ENCODE measurements at regions not wholly inside any gene's neighbourhood (a gene's known extent, or its start where the extent isn't known, plus 50 kb on each side); places are given as distances from the start of the nearest gene placed in this dataset.
"Not testable (repeated sequence)": the region's sequence is repeated elsewhere in the genome, so short reads cannot be mapped to it uniquely, and the experiment has no call there.

GRCh38 chr10:30546511-30546910, 83.0 kb downstream of the LYZL2 start:
- ChIA-PET POLR2A (no interaction called here), CTCF (interaction anchor here (0.5 kb wide), 1 partner anchor 44 kb away, joined by 3 read pairs; no protein-coding TSS in a partner anchor)
- H3K27ac Mint-ChIP-seq, result no peak overlapping the region
- DNase-seq (no peak), ATAC-seq (no peak)
- intact Hi-C loops (cut with DNase I, micrococcal nuclease), result no loop called here
- no peaks in the 10 kb centered on the region for H3K36me3 Mint-ChIP-seq (ENCODE audit: low read depth)
- no peaks in the 10 kb centered on the region for H3K9me3 Mint-ChIP-seq (ENCODE audit: low read depth)
- H3K4me1 Mint-ChIP-seq, result peaks cover 11% of the 10 kb centered on the region
- no peak overlapping the region for H3K4me3 Mint-ChIP-seq
- peaks cover 2% of the 10 kb centered on the region for H3K27me3 Mint-ChIP-seq

- no peak overlapping the region for H3K27ac Mint-ChIP-seq
- ATAC-seq (no peak), DNase-seq (no peak)
- no peaks in the 10 kb centered on the region for H3K9me3 Mint-ChIP-seq (ENCODE audit: low read depth)
- H3K27me3 Mint-ChIP-seq, result peaks cover 2% of the 10 kb centered on the region
- H3K36me3 Mint-ChIP-seq (ENCODE audit: low read depth), result no peaks in the 10 kb centered on the region
- H3K4me3 Mint-ChIP-seq, result no peak overlapping the region
- intact Hi-C loops (cut with DNase I, micrococcal nuclease), result no loop called here
- ChIA-PET CTCF (interaction anchor here (0.7 to 0.9 kb wide), 2 partner anchors 9 to 100 kb away, joined by 4 to 6 read pairs; no protein-coding TSS in a partner anchor), POLR2A (no interaction called here)
- H3K4me1 Mint-ChIP-seq, result peaks cover 14% of the 10 kb centered on the region
These were observed 86.7 kb downstream of the LYZL2 start for GRCh38 chr10:30542895-30543288.

DNA sequence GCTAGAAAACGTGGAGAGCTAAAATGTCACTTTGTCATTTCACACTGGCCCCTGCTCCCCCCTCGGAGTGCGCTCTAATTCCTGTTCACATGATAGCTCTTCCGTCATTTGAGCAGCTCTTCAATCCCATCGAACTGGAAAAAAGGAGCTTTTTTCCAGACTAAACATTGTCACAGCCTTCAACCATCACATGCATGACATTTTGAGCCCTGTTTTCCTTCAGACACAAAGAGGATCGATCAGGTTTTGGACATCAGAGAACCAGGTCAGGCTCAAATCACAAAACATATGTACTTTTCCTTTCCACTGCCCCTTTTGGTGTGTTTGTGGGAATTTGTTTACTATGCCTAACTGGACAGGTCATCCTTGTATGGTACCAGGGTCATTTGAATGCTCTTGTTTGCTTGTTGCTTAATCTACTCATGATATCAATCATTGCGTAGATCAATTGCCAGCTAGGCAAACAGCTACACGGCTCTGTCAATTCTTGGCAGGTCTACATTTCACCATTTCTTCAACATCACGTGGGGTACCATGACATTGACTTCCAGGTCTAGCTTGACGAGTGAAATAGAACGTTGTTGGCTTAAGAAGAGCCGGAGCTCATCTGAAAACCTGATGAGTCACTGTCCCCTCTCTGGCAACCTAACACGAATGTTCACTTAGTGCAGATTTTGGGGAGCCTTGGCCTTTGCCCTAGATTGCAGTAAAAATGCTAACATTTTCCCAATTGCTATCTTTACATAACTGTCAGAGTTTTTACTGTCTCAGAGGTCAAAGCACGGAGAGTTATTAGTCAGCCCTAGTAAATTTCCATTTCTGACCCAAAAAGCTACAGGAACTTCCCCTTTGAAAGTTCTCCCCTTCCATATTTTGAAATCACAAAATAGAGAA, 87.3 kb downstream of the LYZL2 start:
- Mint-ChIP-seq H3K27ac (no peak overlapping the region), H3K27me3 (peaks cover 2% of the 10 kb centered on the region), H3K36me3 (ENCODE audit: low read depth) (no peaks in the 10 kb centered on the region), H3K4me3 (no peak overlapping the region), H3K4me1 (peaks cover 14% of the 10 kb centered on the region), H3K9me3 (ENCODE audit: low read depth) (no peaks in the 10 kb centered on the region)
- intact Hi-C loops (cut with DNase I, micrococcal nuclease), result no loop called here
- ChIA-PET CTCF (interaction anchor here (0.5 to 1.2 kb wide), 4 partner anchors 100 to 293 kb away, joined by 3 to 4 read pairs (median 4); no protein-coding TSS in a partner anchor), POLR2A (no interaction called here)
- ATAC-seq, result peak; percentile 44
- DNase-seq, result no peak

DNA sequence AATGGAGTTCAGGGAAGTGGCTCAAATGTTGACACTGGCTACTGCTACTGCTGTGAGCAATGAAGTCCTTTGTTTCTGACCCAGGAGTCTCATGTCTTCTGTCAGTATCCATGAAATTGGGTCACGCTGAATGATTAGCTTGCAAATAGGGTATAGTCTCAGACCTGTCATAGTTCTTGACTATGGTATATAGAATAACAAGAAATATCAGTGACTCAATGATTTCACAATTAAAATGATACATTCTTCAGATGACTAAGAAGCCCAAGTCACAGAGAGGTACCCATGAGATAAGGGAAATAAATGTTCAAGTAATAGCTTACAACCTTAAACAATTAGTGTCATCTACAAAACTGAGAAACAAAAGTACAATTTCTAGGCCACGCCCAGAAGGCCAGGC, 89.3 kb downstream of the LYZL2 start:
- DNase-seq (no peak), ATAC-seq (peak; percentile 66)
- intact Hi-C loops (cut with DNase I, micrococcal nuclease), result no loop called here
- H3K36me3 Mint-ChIP-seq (ENCODE audit: low read depth), result no peaks in the 10 kb centered on the region
- no peaks in the 10 kb centered on the region for H3K27me3 Mint-ChIP-seq
- ChIA-PET POLR2A (no interaction called here), CTCF (interaction anchor here (0.9 to 1.3 kb wide), 4 partner anchors 42 to 148 kb away, joined by 3 to 6 read pairs (median 3); no protein-coding TSS in a partner anchor)
- no peak overlapping the region for H3K4me3 Mint-ChIP-seq
- H3K27ac Mint-ChIP-seq, result no peak overlapping the region
- H3K4me1 Mint-ChIP-seq, result peaks cover 14% of the 10 kb centered on the region
- no peaks in the 10 kb centered on the region for H3K9me3 Mint-ChIP-seq (ENCODE audit: low read depth)

GRCh38 chr10:30538086-30538485, 91.5 kb downstream of the LYZL2 start:
- POLR2A ChIA-PET, result no interaction called here
- no peaks in the 10 kb centered on the region for H3K9me3 Mint-ChIP-seq (ENCODE audit: low read depth)
- peaks cover 14% of the 10 kb centered on the region for H3K4me1 Mint-ChIP-seq
- ATAC-seq (no peak), DNase-seq (no peak)
- CTCF ChIA-PET, result interaction anchor here (0.6 to 1.5 kb wide), 5 partner anchors 9 to 145 kb away, joined by 3 to 7 read pairs (median 3); no protein-coding TSS in a partner anchor
- H3K4me3 Mint-ChIP-seq, result no peak overlapping the region
- intact Hi-C loops (cut with DNase I, micrococcal nuclease), result no loop called here
- H3K27ac Mint-ChIP-seq, result no peak overlapping the region
- no peaks in the 10 kb centered on the region for H3K27me3 Mint-ChIP-seq
- H3K36me3 Mint-ChIP-seq (ENCODE audit: low read depth), result no peaks in the 10 kb centered on the region

DNA sequence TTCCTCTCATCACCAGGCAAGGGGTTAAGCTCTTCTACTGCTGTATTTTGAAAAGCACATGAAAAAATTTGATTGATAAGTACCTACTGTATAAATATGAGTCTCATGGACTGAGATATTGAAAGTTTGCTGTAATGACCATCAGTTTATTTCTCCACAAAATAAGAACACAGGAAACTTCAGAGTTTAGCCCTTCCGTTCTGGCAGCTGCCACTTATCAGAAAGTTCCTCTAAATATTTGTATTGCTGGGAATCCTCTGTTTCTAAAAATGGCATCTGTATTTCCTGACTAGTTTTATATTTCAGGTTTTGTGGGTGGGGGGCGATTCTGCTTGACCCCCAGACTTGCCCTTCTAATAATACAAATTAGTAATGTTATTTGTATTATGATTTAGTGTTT, 92.0 kb downstream of the LYZL2 start:
- intact Hi-C loops (cut with DNase I, micrococcal nuclease), result no loop called here
- Mint-ChIP-seq H3K9me3 (ENCODE audit: low read depth) (no peaks in the 10 kb centered on the region), H3K27me3 (no peaks in the 10 kb centered on the region), H3K4me3 (no peak overlapping the region), H3K4me1 (peaks cover 11% of the 10 kb centered on the region), H3K36me3 (ENCODE audit: low read depth) (no peaks in the 10 kb centered on the region), H3K27ac (no peak overlapping the region)
- ATAC-seq (no peak), DNase-seq (no peak)
- CTCF ChIA-PET, result interaction anchor here (0.6 to 1.8 kb wide), 9 partner anchors 10 to 145 kb away, joined by 3 to 12 read pairs (median 4); no protein-coding TSS in a partner anchor
- POLR2A ChIA-PET, result no interaction called here

GRCh38 chr10:30537158-30537557, 92.4 kb downstream of the LYZL2 start:
- H3K27ac Mint-ChIP-seq; intact Hi-C loops (cut with DNase I, micrococcal nuclease); H3K4me3 Mint-ChIP-seq; ATAC-seq; H3K4me1 Mint-ChIP-seq; H3K9me3 Mint-ChIP-seq (ENCODE audit: low read depth); DNase-seq; H3K36me3 Mint-ChIP-seq (ENCODE audit: low read depth); POLR2A ChIA-PET; H3K27me3 Mint-ChIP-seq: not testable (repeated sequence)
- CTCF ChIA-PET, result interaction anchor here (0.6 to 1.9 kb wide), 17 partner anchors 11 to 509 kb away, joined by 3 to 12 read pairs (median 4); no protein-coding TSS in a partner anchor

DNA sequence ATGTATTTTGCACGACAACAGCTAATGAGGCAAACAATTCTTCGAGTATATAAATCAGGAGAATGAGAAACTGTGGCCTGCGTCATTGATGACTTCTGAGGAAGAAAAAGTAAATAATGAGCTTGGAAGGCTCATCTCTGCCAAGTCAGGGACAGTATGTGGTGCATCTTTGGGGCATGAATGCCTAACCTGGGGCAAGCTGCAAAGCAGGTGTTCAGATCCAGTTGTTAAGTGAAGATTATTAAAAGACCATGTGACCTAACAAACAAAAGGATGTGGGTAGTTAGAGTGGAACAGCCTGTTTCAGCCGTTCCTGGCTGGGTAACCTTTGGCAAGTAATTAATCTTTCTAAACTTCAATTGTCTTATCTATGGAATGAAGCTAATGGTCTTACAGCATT, 93.0 kb downstream of the LYZL2 start:
- no peaks in the 10 kb centered on the region for H3K36me3 Mint-ChIP-seq (ENCODE audit: low read depth)
- ATAC-seq, result no peak
- POLR2A ChIA-PET, result interaction anchor here (0.5 kb wide), 1 partner anchor 187 kb away, joined by 3 read pairs; the partner anchor contains the start of gene MTPAP
- intact Hi-C loops (cut with DNase I, micrococcal nuclease), result no loop called here
- H3K27ac Mint-ChIP-seq, result no peak overlapping the region
- CTCF ChIA-PET, result interaction anchor here (0.6 to 1.9 kb wide), 17 partner anchors 11 to 508 kb away, joined by 3 to 12 read pairs (median 4); no protein-coding TSS in a partner anchor
- no peaks in the 10 kb centered on the region for H3K27me3 Mint-ChIP-seq
- H3K4me1 Mint-ChIP-seq, result peaks cover 8% of the 10 kb centered on the region
- no peak overlapping the region for H3K4me3 Mint-ChIP-seq
- no peak for DNase-seq
- H3K9me3 Mint-ChIP-seq (ENCODE audit: low read depth), result no peaks in the 10 kb centered on the region

DNA sequence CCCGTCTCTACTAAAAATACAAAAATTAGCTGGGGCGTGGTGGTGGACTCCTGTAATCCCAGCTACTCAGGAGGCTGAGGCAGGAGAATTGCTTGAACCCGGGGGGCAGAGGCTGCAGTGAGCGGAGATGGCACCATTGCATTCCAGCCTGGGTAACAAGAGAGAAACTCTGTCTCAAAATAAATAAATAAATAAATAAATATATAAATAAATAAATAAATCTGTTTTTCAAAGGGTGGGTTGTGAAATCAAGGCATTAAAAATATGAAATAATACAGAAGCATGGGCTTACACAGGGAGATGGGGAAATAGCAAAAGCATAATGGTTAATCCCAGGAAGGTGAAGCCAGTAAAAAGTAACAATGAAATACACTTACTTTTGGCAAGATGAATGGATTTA, 93.9 kb downstream of the LYZL2 start:
- Mint-ChIP-seq H3K4me3 (no peak overlapping the region), H3K27me3 (no peaks in the 10 kb centered on the region), H3K27ac (no peak overlapping the region), H3K4me1 (peaks cover 9% of the 10 kb centered on the region), H3K9me3 (ENCODE audit: low read depth) (no peaks in the 10 kb centered on the region), H3K36me3 (ENCODE audit: low read depth) (no peaks in the 10 kb centered on the region)
- CTCF ChIA-PET, result interaction anchor here (0.6 to 1.9 kb wide), 12 partner anchors 10 to 208 kb away, joined by 3 to 11 read pairs (median 4); no protein-coding TSS in a partner anchor
- intact Hi-C loops (cut with DNase I, micrococcal nuclease), result loop anchor here in 1 of 2 experiments (2.0 kb wide), 1 partner anchor 55 kb away; no protein-coding TSS in a partner anchor
- no peak for DNase-seq
- no peak for ATAC-seq
- POLR2A ChIA-PET, result no interaction called here

GRCh38 chr10:30534465-30535144, 94.9 kb downstream of the LYZL2 start:
- POLR2A ChIA-PET, result no interaction called here
- Mint-ChIP-seq H3K27me3 (no peaks in the 10 kb centered on the region), H3K9me3 (ENCODE audit: low read depth) (no peaks in the 10 kb centered on the region), H3K4me3 (no peak overlapping the region), H3K4me1 (peaks cover 16% of the 10 kb centered on the region), H3K36me3 (ENCODE audit: low read depth) (no peaks in the 10 kb centered on the region), H3K27ac (no peak overlapping the region)
- DNase-seq (peak; percentile 82), ATAC-seq (peak; percentile 49)
- CTCF ChIA-PET, result interaction anchor here (0.7 to 3.1 kb wide), 12 partner anchors 10 to 831 kb away, joined by 3 to 31 read pairs (median 3); no protein-coding TSS in a partner anchor
- intact Hi-C loops (cut with DNase I, micrococcal nuclease), result loop anchor here (1.0 to 5.0 kb wide), 5 partner anchors 56 to 187 kb away; partner anchors contain the start of gene MTPAP (in 1 of the 2)

All from activated CD4-positive, alpha-beta T cell treated with anti-CD3 and anti-CD28 coated beads for 36 hours (primary cell).